Naive B cell (primary cell): ENCODE measurements at regions not wholly inside any gene's neighbourhood (a gene's known extent, or its start where the extent isn't known, plus 50 kb on each side); places are given as distances from the start of the nearest gene placed in this dataset.
"Not testable (repeated sequence)": the region's sequence is repeated elsewhere in the genome, so short reads cannot be mapped to it uniquely, and the experiment has no call there.

ENCODE experiments used
- ATAC-seq, 2 donors: fragments of 150-1000 bp; cut with Tn5 transposase; 2 replicates each; pipeline ENCODE4 v1.10.0; 2021; ENCODE audit warnings: low read depth in 2 of 2, mild to moderate bottlenecking in 2 of 2, moderate library complexity in 2 of 2
- DNase-seq: peaks from one replicate; pipeline ENCODE4 v3.0.0; 2022
- H3K27ac Mint-ChIP-seq, 6 donors: one replicate each; pipeline ENCODE4 v1.8.0; 2020 to 2022; ENCODE audit warnings: mild to moderate bottlenecking in 6 of 6, mixed read lengths in 6 of 6, moderate library complexity in 5 of 6, inconsistent platforms in 2 of 6
- H3K27me3 Mint-ChIP-seq, 3 donors: one replicate each; pipeline ENCODE4 v1.8.0; 2021 to 2022; ENCODE audit warnings: mixed read lengths in 3 of 3, mild to moderate bottlenecking in 1 of 3
- H3K36me3 Mint-ChIP-seq, 2 donors: one replicate each; pipeline ENCODE4 v1.8.0; 2020 to 2022; ENCODE audit warnings: mixed read lengths in 2 of 2, inconsistent platforms in 1 of 2, mild to moderate bottlenecking in 1 of 2
- H3K4me1 Mint-ChIP-seq, 3 donors: one replicate each; pipeline ENCODE4 v1.8.0; 2020 to 2022; ENCODE audit warnings: mixed read lengths in 3 of 3, inconsistent platforms in 1 of 3, mild to moderate bottlenecking in 1 of 3, moderate library complexity in 1 of 3
- H3K4me3 Mint-ChIP-seq, 8 donors: one replicate each; pipeline ENCODE4 v1.8.0; 2020 to 2022; ENCODE audit warnings: mild to moderate bottlenecking in 8 of 8, mixed read lengths in 8 of 8, moderate library complexity in 8 of 8, inconsistent platforms in 2 of 8
- H3K9me3 Mint-ChIP-seq, 7 donors: one replicate each; pipeline ENCODE4 v1.8.0; 2020 to 2022; ENCODE audit warnings: mixed read lengths in 7 of 7, mild to moderate bottlenecking in 5 of 7, inconsistent platforms in 2 of 7, moderate library complexity in 1 of 7

DNA sequence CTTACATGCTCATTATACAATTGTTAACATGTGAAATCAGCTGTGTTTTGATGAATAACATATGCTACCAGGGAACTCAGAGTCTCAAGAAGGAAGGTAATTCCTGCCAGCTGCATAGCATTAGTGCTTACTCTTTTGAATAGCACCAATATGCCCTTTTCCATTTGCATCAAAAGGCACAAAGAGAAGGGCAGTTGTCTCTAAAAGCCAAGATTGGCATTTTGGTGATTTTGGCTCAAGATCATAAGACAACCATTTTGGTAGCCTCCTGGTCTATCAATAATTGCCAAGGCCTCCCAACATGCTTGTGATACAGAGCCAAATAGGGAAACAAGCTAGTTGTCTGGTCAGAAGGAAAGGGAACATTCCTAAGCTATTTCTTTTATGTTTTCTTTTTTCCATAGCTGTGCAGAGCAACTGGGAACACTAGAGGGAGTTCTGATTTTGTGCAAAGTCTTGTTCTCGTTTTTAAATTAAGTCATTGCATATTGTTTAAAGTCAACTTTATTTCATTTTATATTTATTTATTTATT lies 416.7 kb upstream of the CHORDC1 start:
- no peaks in the 10 kb centered on the region for H3K27me3 Mint-ChIP-seq
- DNase-seq (no peak), ATAC-seq (no peak)
- H3K36me3 Mint-ChIP-seq: no peaks in the 10 kb centered on the region
- peaks cover 0 to 9% (median 3%) of the 10 kb centered on the region in 7 donors for H3K9me3 Mint-ChIP-seq
- no peak overlapping the region for H3K4me3 Mint-ChIP-seq
- H3K4me1 Mint-ChIP-seq: no peaks in the 10 kb centered on the region
- H3K27ac Mint-ChIP-seq: no peak overlapping the region

GRCh38 chr11:90635886-90636285 lies 413.0 kb upstream of the CHORDC1 start:
- Mint-ChIP-seq H3K27ac (no peak overlapping the region), H3K4me1 (no peaks in the 10 kb centered on the region), H3K27me3 (no peaks in the 10 kb centered on the region), H3K36me3 (no peaks in the 10 kb centered on the region), H3K4me3 (no peak overlapping the region), H3K9me3 (peaks cover 0 to 9% (median 4%) of the 10 kb centered on the region in 7 donors)
- DNase-seq (no peak), ATAC-seq (no peak)

GRCh38 chr11:90635151-90635550 lies 412.3 kb upstream of the CHORDC1 start:
- H3K4me1 Mint-ChIP-seq: no peaks in the 10 kb centered on the region
- no peak overlapping the region for H3K4me3 Mint-ChIP-seq
- H3K27ac Mint-ChIP-seq: no peak overlapping the region
- DNase-seq (no peak), ATAC-seq (no peak)
- H3K9me3 Mint-ChIP-seq: peaks cover 0 to 9% (median 4%) of the 10 kb centered on the region in 7 donors
- H3K27me3 Mint-ChIP-seq: no peaks in the 10 kb centered on the region
- no peaks in the 10 kb centered on the region for H3K36me3 Mint-ChIP-seq

DNA sequence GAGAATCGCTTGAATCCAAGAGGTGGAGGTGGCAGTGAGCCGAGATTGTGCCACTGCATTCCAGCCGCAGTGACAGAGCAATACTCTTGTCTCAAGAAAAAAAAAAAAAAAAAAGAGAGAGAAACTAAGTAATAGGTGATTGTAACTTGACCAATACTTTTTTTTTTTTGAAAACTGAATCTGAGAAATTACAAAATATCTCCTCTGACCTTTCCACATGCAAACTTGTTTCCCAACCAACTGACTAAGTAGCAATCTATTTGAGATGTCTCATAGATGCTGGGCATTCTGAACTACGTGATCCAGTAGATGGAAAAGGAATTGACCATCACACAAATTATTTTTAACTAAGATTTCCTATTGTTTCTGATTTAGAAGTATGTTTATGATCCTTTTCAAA lies 407.3 kb upstream of the CHORDC1 start:
- no peak overlapping the region for H3K27ac Mint-ChIP-seq
- H3K4me3 Mint-ChIP-seq: no peak overlapping the region
- H3K4me1 Mint-ChIP-seq: no peaks in the 10 kb centered on the region
- DNase-seq (no peak), ATAC-seq (no peak)
- H3K27me3 Mint-ChIP-seq: no peaks in the 10 kb centered on the region
- peaks cover 0 to 9% (median 4%) of the 10 kb centered on the region in 7 donors for H3K9me3 Mint-ChIP-seq
- no peaks in the 10 kb centered on the region for H3K36me3 Mint-ChIP-seq

DNA sequence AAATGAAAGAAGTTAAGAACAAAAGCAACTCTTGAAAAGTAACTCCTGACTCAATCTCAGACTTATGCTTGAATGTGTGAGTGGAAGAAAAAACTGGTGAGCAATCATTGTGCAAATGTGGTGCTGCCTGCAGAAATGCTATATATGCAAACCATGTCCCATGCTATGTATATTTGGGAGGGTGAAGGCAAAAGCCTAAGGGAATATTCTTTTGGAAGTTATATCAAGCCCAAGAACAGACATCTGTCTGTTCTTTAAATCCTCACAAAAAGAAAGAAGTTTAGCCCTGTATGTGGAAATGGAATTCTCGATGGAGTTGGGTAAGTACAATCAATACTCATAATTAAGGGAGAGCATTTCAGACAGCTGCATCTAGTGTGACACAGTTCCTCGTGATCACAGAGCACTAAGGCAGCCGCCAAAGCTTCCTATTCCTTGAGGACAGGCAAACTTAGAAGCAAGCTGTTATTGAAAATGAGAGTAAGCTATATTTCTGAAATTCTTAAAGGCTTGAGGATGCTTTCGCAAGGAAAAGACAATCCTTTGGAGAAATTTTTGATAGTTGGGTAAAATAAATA lies 406.5 kb upstream of the CHORDC1 start:
- no peak for ATAC-seq
- H3K27ac Mint-ChIP-seq: no peak overlapping the region
- DNase-seq: no peak
- H3K27me3 Mint-ChIP-seq: no peaks in the 10 kb centered on the region
- peaks cover 0 to 9% (median 0%) of the 10 kb centered on the region in 7 donors for H3K9me3 Mint-ChIP-seq
- H3K4me3 Mint-ChIP-seq: no peak overlapping the region
- no peaks in the 10 kb centered on the region for H3K4me1 Mint-ChIP-seq
- H3K36me3 Mint-ChIP-seq: no peaks in the 10 kb centered on the region

DNA sequence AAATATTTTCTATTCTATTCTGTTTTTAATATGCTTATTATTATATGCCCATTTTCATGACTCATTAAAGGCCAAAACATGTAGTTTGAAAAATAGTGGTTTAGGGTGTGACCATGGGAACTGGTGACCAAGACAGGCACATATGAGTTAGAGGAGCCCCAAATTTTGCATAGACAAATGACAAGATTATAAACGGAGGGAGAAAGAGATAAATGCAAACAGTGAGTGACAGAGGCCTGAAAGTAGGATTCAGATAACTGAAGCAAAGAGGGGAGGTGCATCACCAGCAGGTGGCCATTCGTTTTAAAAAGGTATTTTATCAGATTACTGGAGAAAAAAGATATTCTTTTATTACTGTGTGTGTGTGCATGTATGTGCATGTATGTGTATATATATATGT lies 391.5 kb upstream of the CHORDC1 start:
- peaks cover 0 to 5% (median 3%) of the 10 kb centered on the region in 7 donors for H3K9me3 Mint-ChIP-seq
- no peak overlapping the region for H3K27ac Mint-ChIP-seq
- H3K4me1 Mint-ChIP-seq: no peaks in the 10 kb centered on the region
- no peak overlapping the region for H3K4me3 Mint-ChIP-seq
- no peak for DNase-seq
- no peaks in the 10 kb centered on the region for H3K27me3 Mint-ChIP-seq
- H3K36me3 Mint-ChIP-seq: no peaks in the 10 kb centered on the region
- no peak for ATAC-seq

GRCh38 chr11:90613037-90613436 lies 390.2 kb upstream of the CHORDC1 start:
- H3K36me3 Mint-ChIP-seq, H3K9me3 Mint-ChIP-seq, ATAC-seq, H3K27me3 Mint-ChIP-seq, H3K4me3 Mint-ChIP-seq, DNase-seq, H3K27ac Mint-ChIP-seq, H3K4me1 Mint-ChIP-seq: not testable (repeated sequence)

GRCh38 chr11:90606721-90607120 lies 383.9 kb upstream of the CHORDC1 start:
- no peaks in the 10 kb centered on the region for H3K36me3 Mint-ChIP-seq
- no peaks in the 10 kb centered on the region for H3K4me1 Mint-ChIP-seq
- no peaks in the 10 kb centered on the region for H3K27me3 Mint-ChIP-seq
- no peak overlapping the region for H3K4me3 Mint-ChIP-seq
- no peak for ATAC-seq
- no peak overlapping the region for H3K27ac Mint-ChIP-seq
- no peak for DNase-seq
- H3K9me3 Mint-ChIP-seq: peaks cover 0 to 6% (median 0%) of the 10 kb centered on the region in 7 donors

- Mint-ChIP-seq H3K27me3 (no peaks in the 10 kb centered on the region), H3K36me3 (no peaks in the 10 kb centered on the region), H3K4me1 (no peaks in the 10 kb centered on the region), H3K4me3 (no peak overlapping the region), H3K9me3 (peaks cover 0 to 8% (median 3%) of the 10 kb centered on the region in 7 donors), H3K27ac (no peak overlapping the region)
- DNase-seq (no peak), ATAC-seq (no peak)
Observed at GRCh38 chr11:90601261-90601660, 378.4 kb upstream of the CHORDC1 start.

DNA sequence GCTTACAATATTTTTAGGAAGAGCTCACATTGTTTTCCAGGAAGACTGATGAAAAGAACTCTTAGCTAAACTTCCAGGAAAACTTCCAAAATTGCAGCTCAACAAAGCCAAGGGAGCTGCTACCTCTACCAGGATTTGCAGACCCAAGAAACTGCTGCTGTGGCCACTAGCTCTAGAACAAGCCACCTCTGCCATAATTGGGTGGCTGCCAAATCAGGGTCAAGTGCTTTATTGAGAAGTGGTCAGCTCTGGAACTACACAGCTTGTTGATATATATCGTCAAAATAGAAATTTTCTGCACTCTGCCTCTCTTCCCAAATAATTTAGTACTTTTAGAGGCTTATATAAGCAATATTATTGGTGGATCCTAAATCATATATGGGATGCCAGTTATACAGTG lies 371.8 kb upstream of the CHORDC1 start:
- Mint-ChIP-seq H3K9me3 (peaks cover 0 to 7% (median 4%) of the 10 kb centered on the region in 7 donors), H3K4me1 (no peaks in the 10 kb centered on the region), H3K36me3 (no peaks in the 10 kb centered on the region), H3K4me3 (no peak overlapping the region), H3K27me3 (no peaks in the 10 kb centered on the region), H3K27ac (no peak overlapping the region)
- DNase-seq (no peak), ATAC-seq (no peak)

GRCh38 chr11:90593099-90593498 lies 370.2 kb upstream of the CHORDC1 start:
- DNase-seq: no peak
- Mint-ChIP-seq H3K9me3 (peaks cover 0 to 8% (median 4%) of the 10 kb centered on the region in 7 donors), H3K27me3 (no peaks in the 10 kb centered on the region), H3K36me3 (no peaks in the 10 kb centered on the region), H3K4me3 (no peak overlapping the region), H3K27ac (no peak overlapping the region), H3K4me1 (no peaks in the 10 kb centered on the region)
- no peak for ATAC-seq

DNA sequence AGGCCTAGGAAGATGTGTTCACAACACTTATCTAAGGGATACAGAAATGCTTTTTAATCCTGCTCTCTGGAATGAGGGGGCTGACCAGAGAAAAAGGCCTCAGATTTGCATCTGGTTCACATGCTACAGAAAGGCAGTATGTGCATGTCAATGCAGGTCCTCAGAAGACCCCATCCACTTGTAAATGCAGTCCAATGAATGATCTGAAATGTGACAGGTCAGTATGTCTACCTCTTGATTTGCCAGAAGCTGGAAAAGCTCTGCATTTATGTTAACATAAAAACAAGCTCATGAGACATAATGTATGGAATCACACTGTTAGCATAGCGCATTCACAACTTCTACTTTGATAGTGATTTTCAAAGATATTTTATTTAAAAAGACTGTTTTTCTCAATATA lies 367.4 kb upstream of the CHORDC1 start:
- no peaks in the 10 kb centered on the region for H3K4me1 Mint-ChIP-seq
- no peaks in the 10 kb centered on the region for H3K27me3 Mint-ChIP-seq
- no peaks in the 10 kb centered on the region for H3K36me3 Mint-ChIP-seq
- H3K4me3 Mint-ChIP-seq: no peak overlapping the region
- H3K27ac Mint-ChIP-seq: no peak overlapping the region
- DNase-seq (no peak), ATAC-seq (no peak)
- peaks cover 0 to 9% (median 4%) of the 10 kb centered on the region in 7 donors for H3K9me3 Mint-ChIP-seq

DNA sequence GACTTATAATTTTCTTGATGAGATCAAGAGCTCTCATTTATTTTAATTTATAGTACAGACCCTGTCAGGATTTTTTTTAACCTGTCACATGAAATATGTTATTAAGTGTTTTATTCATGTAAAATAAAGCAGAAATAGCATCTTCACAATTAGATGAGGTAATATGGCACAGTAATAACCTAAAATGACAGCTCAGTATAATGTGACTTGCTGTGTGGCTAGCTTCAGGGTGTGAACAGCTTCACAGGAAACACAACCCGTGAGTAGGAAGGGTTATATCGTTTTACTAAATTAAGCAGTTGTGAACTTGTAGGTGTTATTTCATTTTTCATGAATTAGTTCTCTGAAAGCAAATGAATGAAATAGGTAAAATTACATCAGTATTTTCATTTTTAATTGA lies 366.9 kb upstream of the CHORDC1 start:
- DNase-seq: no peak
- no peaks in the 10 kb centered on the region for H3K4me1 Mint-ChIP-seq
- no peak overlapping the region for H3K27ac Mint-ChIP-seq
- no peaks in the 10 kb centered on the region for H3K36me3 Mint-ChIP-seq
- no peak for ATAC-seq
- no peaks in the 10 kb centered on the region for H3K27me3 Mint-ChIP-seq
- H3K4me3 Mint-ChIP-seq: no peak overlapping the region
- peaks cover 0 to 9% (median 4%) of the 10 kb centered on the region in 7 donors for H3K9me3 Mint-ChIP-seq

- H3K27me3 Mint-ChIP-seq: no peaks in the 10 kb centered on the region
- H3K4me3 Mint-ChIP-seq: no peak overlapping the region
- DNase-seq: no peak
- peaks cover 0 to 7% (median under 1%) of the 10 kb centered on the region in 7 donors for H3K9me3 Mint-ChIP-seq
- no peaks in the 10 kb centered on the region for H3K36me3 Mint-ChIP-seq
- H3K4me1 Mint-ChIP-seq: no peaks in the 10 kb centered on the region
- H3K27ac Mint-ChIP-seq: no peak overlapping the region
- no peak for ATAC-seq
Observed at GRCh38 chr11:90587896-90588295, 365.0 kb upstream of the CHORDC1 start.

DNA sequence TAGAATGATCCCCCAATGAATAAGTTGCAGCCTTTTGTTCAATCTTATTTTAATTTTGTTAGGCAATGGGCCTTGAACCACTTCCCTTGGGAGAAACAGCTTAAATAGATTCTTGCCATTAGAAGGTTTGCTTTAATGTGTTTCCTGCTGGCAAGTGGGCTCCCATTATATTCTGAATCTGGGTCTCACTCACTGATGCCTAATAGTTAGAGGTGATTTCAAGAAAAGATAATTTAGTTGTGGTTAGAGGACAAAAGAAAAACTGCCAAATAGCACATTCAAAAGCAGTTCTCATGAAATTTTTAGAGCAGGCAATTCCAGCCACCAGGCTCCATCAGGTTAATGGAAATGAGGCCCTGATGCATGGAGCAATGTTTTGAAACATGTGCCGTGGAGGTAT lies 362.6 kb upstream of the CHORDC1 start:
- Mint-ChIP-seq H3K9me3 (peaks cover 0 to 9% (median 2%) of the 10 kb centered on the region in 7 donors), H3K4me1 (no peaks in the 10 kb centered on the region), H3K36me3 (no peaks in the 10 kb centered on the region), H3K27ac (no peak overlapping the region), H3K4me3 (no peak overlapping the region), H3K27me3 (no peaks in the 10 kb centered on the region)
- ATAC-seq: no peak
- DNase-seq: no peak
